Endodermal cell (in vitro differentiated cells): ENCODE measurements at regions not wholly inside any gene's neighbourhood (a gene's known extent, or its start where the extent isn't known, plus 50 kb on each side); places are given as distances from the start of the nearest gene placed in this dataset.

Experiments used
- DNase-seq: peaks from one replicate; pipeline ENCODE4 v3.0.0-alpha.2; 2017
- H3K27ac ChIP-seq: 2 replicates; pipeline ENCODE4 v1.5.1; 2013; ENCODE audit warnings: mild to moderate bottlenecking, low read depth, low read length, moderate library complexity
- H3K27me3 ChIP-seq: 2 replicates; pipeline ENCODE4 v1.6.1; 2013; ENCODE audit warnings: mild to moderate bottlenecking, low read length, moderate library complexity; ENCODE audit not compliant: insufficient read depth, control insufficient read depth, poor library complexity, severe bottlenecking
- H3K36me3 ChIP-seq: 2 replicates; pipeline ENCODE4 v1.7.0; 2013; ENCODE audit warnings: mild to moderate bottlenecking, low read length, moderate library complexity; ENCODE audit not compliant: control insufficient read depth, insufficient read depth
- H3K4me1 ChIP-seq: one replicate; pipeline ENCODE4 v1.7.0; 2013; ENCODE audit warnings: low read length; ENCODE audit not compliant: control insufficient read depth, insufficient read depth
- H3K4me3 ChIP-seq: 2 replicates; pipeline ENCODE4 v1.5.1; 2013; ENCODE audit warnings: mild to moderate bottlenecking, low read length, moderate library complexity
- H3K9ac ChIP-seq: 2 replicates; pipeline ENCODE4 v1.6.1; 2013; ENCODE audit warnings: mild to moderate bottlenecking, low read length, moderate library complexity; ENCODE audit not compliant: poor library complexity, severe bottlenecking; ENCODE audit errors: extremely low read depth
- H3K9me3 ChIP-seq: 2 replicates; pipeline ENCODE4 v1.6.1; 2013; ENCODE audit warnings: mild to moderate bottlenecking, low read length, moderate library complexity; ENCODE audit not compliant: control insufficient read depth
- H3K27ac Mint-ChIP-seq: 2 replicates; pipeline ENCODE4 v1.8.0; 2020; ENCODE audit warnings: mixed read lengths
- H3K27me3 Mint-ChIP-seq: 2 replicates; pipeline ENCODE4 v1.8.0; 2021; ENCODE audit warnings: mild to moderate bottlenecking, mixed read lengths; ENCODE audit not compliant: insufficient read depth
- H3K36me3 Mint-ChIP-seq: 2 replicates; pipeline ENCODE4 v1.8.0; 2020; ENCODE audit warnings: low read depth, mixed read lengths
- H3K4me1 Mint-ChIP-seq: 2 replicates; pipeline ENCODE4 v1.8.0; 2020; ENCODE audit warnings: mixed read lengths
- H3K4me3 Mint-ChIP-seq: 2 replicates; pipeline ENCODE4 v1.8.0; 2020; ENCODE audit warnings: mild to moderate bottlenecking, moderate library complexity, mixed read lengths
- H3K9me3 Mint-ChIP-seq: 2 replicates; pipeline ENCODE4 v1.8.0; 2020; ENCODE audit warnings: mild to moderate bottlenecking, mixed read lengths
- CTCF ChIP-seq: fragments of 200-600 bp; sonication (generic); conservative IDR thresholded peaks from 2 replicates; pipeline ENCODE4 v1.5.0; 2021; ENCODE audit warnings: antibody characterized with exemption, mild to moderate bottlenecking
- WGBS, 2 experiments: methylation state at CpG; one replicate each; pipeline versions ENCODE4 v1.1.5 to v1.1.7; 2013; ENCODE audit warnings: missing lambda C conversion rate in 2 of 2, mixed read lengths in 1 of 2; ENCODE audit not compliant: insufficient coverage in 1 of 2, insufficient read length in 1 of 2; 5-methylcytosine and 5-hydroxymethylcytosine counted together

GRCh38 chr16:49095539-49095938 lies 186.1 kb downstream of the CBLN1 start:
- H3K9me3 ChIP-seq, result no peaks in the 10 kb centered on the region
- no peak overlapping the region for H3K4me3 ChIP-seq
- Mint-ChIP-seq H3K4me1 (peaks cover 7% of the 10 kb centered on the region), H3K36me3 (no peaks in the 10 kb centered on the region), H3K9me3 (no peaks in the 10 kb centered on the region), H3K4me3 (no peak overlapping the region), H3K27ac (no peak overlapping the region), H3K27me3 (peaks cover 6% of the 10 kb centered on the region)
- H3K9ac ChIP-seq, result no peak overlapping the region
- no peaks in the 10 kb centered on the region for H3K27me3 ChIP-seq
- H3K27ac ChIP-seq, result no peak overlapping the region
- TF ChIP-seq CTCF, result no peak
- DNase-seq, result peak; percentile 65
- no peaks in the 10 kb centered on the region for H3K4me1 ChIP-seq
- H3K36me3 ChIP-seq, result no peaks in the 10 kb centered on the region
- WGBS, 2 experiments, result 30 to 46% methylated on average over 2 of the region's 2 CpGs

GRCh38 chr16:49094471-49094870 lies 187.2 kb downstream of the CBLN1 start:
- no peak for DNase-seq

GRCh38 chr16:49093939-49094338 lies 187.7 kb downstream of the CBLN1 start:
- Histone ChIP-seq H3K9me3 (no peaks in the 10 kb centered on the region), H3K4me1 (no peaks in the 10 kb centered on the region), H3K4me3 (no peak overlapping the region), H3K36me3 (no peaks in the 10 kb centered on the region), H3K27ac (no peak overlapping the region), H3K27me3 (no peaks in the 10 kb centered on the region), H3K9ac (no peak overlapping the region)
- 84 to 100% methylated on average over 1 to 2 of the region's 2 CpGs for WGBS, 2 experiments
- H3K27me3 Mint-ChIP-seq, result peaks cover 2% of the 10 kb centered on the region
- H3K4me3 Mint-ChIP-seq, result no peak overlapping the region
- TF ChIP-seq CTCF, result no peak
- H3K4me1 Mint-ChIP-seq, result peaks cover 7% of the 10 kb centered on the region
- no peaks in the 10 kb centered on the region for H3K36me3 Mint-ChIP-seq
- no peaks in the 10 kb centered on the region for H3K9me3 Mint-ChIP-seq
- no peak for DNase-seq
- H3K27ac Mint-ChIP-seq, result no peak overlapping the region

More at GRCh38 chr16:49094471-49094870, 187.2 kb downstream of the CBLN1 start:
- H3K27me3 Mint-ChIP-seq, result peaks cover 3% of the 10 kb centered on the region
- H3K4me1 ChIP-seq, result no peaks in the 10 kb centered on the region
- no peaks in the 10 kb centered on the region for H3K27me3 ChIP-seq
- H3K4me3 ChIP-seq, result no peak overlapping the region
- H3K27ac Mint-ChIP-seq, result no peak overlapping the region
- no peaks in the 10 kb centered on the region for H3K36me3 ChIP-seq
- no peak overlapping the region for H3K4me3 Mint-ChIP-seq
- H3K9me3 Mint-ChIP-seq, result no peaks in the 10 kb centered on the region
- H3K27ac ChIP-seq, result no peak overlapping the region
- 88 to 100% methylated on average over 1 to 2 of the region's 2 CpGs for WGBS, 2 experiments
- peaks cover 7% of the 10 kb centered on the region for H3K4me1 Mint-ChIP-seq
- H3K36me3 Mint-ChIP-seq, result no peaks in the 10 kb centered on the region
- no peaks in the 10 kb centered on the region for H3K9me3 ChIP-seq
- H3K9ac ChIP-seq, result no peak overlapping the region
- TF ChIP-seq CTCF, result no peak
